OCI-LY3 (cell line): ENCODE measurements at regions not wholly inside any gene's neighbourhood (a gene's known extent, or its start where the extent isn't known, plus 50 kb on each side); places are given as distances from the start of the nearest gene placed in this dataset.

Experiments used
- EZH2phosphoT487 ChIP-seq: fragments of 200-600 bp; shearing (Covaris generic); IDR thresholded peaks from 2 replicates; pipeline ENCODE4 v1.6.1; 2018; ENCODE audit warnings: antibody characterized with exemption, mixed run types, low read depth
- TF ChIP-seq, protein P1 (sequence below): fragments of 200-600, 300-600 bp; sonication (generic); IDR thresholded peaks from 2 replicates; pipeline ENCODE4 v1.5.1; 2014; ENCODE audit warnings: antibody characterized with exemption, low read length, low read depth

DNA sequence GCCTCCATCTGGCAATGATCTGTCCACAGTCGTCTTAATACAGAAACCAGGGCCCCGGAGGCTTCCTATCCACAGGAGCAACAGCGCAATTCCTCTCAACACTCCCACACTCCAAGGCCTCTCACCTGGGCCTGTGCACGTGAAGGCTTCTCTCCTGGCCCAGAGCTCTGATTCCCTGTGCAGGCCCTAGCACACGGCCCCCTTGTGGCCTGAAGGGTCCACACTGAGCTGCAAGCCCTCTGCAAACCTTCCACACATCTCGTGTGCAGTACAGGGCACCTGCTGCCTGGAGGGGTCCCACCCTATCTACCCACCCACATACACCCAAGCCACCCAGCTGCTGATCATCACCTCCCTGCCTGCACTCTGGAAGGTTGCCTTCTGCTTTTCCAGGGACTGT is 150.1 kb upstream of the NUDT10 start:
- TF ChIP-seq, protein P1, sequence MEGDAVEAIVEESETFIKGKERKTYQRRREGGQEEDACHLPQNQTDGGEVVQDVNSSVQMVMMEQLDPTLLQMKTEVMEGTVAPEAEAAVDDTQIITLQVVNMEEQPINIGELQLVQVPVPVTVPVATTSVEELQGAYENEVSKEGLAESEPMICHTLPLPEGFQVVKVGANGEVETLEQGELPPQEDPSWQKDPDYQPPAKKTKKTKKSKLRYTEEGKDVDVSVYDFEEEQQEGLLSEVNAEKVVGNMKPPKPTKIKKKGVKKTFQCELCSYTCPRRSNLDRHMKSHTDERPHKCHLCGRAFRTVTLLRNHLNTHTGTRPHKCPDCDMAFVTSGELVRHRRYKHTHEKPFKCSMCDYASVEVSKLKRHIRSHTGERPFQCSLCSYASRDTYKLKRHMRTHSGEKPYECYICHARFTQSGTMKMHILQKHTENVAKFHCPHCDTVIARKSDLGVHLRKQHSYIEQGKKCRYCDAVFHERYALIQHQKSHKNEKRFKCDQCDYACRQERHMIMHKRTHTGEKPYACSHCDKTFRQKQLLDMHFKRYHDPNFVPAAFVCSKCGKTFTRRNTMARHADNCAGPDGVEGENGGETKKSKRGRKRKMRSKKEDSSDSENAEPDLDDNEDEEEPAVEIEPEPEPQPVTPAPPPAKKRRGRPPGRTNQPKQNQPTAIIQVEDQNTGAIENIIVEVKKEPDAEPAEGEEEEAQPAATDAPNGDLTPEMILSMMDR: no peak
- TF ChIP-seq EZH2phosphoT487: no peak
